Stimulated activated naive CD8-positive, alpha-beta T cell treated with anti-CD3 and anti-CD28 coated beads, Interleukin-15, Interleukin-2, amounts not matched to agents 100 U/mL and 50 U/mL, for 24 hours (primary cell): ENCODE measurements at regions not wholly inside any gene's neighbourhood (a gene's known extent, or its start where the extent isn't known, plus 50 kb on each side); places are given as distances from the start of the nearest gene placed in this dataset.
A peak's percentile ranks its signal among the peaks of the same experiment; 100 is the strongest.
"Not testable (repeated sequence)": the region's sequence is repeated elsewhere in the genome, so short reads cannot be mapped to it uniquely, and the experiment has no call there.

Source experiments
- ATAC-seq: fragments of 150-1000 bp; cut with Tn5 transposase; one replicate; pipeline ENCODE4 v1.10.0; 2021
- DNase-seq: peaks from one replicate; pipeline ENCODE4 v3.0.0; 2021

DNA sequence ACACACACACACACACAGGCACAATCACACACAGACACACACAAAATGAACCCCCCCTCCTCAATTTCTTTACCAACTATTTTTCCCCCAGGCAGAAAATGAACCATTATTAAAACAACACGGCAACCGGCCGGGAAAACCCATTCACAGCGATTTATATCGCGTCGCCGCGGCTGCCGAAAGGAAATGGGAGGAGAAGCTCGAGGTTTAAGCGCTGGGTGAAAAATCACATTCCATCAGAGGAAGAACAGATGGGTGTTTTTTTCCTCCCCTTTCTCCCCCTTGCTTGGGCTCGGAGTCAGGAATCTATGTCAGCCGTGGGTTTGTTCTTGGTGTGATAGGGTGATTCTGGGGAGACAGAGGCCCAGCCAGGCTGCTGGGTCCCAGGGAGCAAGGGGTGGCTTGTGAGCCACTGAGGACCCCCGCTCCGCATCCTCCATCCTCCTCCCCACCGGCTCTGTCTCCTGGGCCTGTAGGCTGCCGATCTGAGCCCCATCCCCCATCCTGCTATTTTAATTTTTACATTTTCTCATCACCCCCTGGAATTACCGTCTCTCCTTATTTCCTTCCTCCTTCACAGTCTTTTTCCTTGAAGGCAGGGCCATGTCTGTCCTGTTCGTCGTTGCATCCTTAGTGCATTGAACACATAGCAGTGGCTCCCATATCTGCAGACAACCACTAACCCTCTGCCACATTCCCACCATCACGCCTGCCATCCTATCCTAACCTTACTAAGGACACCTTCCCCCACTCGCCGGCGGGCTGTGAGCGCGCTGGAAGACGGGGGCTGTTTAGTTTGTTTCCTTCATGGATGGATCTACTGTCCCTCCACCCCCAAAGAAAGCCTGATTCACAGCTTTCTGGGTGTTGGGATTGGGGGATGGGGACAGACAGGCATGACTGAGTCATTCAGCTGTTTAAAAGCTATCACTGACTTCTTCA lies 137.7 kb downstream of the CRLF3 start:
- DNase-seq, ATAC-seq: not testable (repeated sequence)

DNA sequence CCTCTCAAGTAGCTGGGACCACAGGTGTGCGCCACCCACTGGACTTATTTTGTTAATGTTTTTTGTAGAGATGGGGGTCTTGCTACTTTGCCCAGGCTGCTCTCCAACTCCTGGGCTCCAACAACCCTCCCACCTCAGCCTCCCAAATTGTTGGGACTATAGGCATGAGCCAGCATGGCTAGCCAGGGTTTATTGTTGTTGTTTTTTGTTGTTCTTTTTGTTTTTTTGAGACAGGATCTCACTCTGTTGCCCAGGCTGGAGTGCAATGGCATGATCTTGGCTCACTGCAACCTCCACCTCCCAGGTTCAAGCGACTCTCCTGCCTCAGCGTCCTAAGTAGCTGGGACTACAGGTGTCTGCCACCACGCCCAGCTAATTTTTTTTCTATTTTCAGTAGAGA lies 142.2 kb downstream of the CRLF3 start:
- ATAC-seq, DNase-seq: not testable (repeated sequence)

DNA sequence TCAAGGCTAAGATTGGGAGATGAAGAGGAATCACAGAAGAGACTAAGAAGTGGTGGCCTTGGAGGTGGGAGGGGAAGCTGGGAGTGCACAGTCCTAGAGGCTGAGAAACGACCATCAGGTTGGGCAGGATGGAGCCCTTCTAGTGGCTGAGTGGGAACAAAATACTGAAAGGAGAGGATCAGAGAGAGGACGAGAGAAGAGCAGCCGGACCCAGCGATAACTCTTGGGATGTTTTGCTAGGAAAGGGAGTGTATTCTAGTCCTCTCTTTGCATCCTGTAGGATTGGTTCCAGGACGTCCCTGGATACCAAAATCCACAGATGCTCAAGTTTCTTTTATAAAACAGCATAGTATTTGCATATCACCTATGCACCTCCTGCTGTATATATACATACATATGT lies 143.8 kb downstream of the CRLF3 start:
- DNase-seq, ATAC-seq: not testable (repeated sequence)

DNA sequence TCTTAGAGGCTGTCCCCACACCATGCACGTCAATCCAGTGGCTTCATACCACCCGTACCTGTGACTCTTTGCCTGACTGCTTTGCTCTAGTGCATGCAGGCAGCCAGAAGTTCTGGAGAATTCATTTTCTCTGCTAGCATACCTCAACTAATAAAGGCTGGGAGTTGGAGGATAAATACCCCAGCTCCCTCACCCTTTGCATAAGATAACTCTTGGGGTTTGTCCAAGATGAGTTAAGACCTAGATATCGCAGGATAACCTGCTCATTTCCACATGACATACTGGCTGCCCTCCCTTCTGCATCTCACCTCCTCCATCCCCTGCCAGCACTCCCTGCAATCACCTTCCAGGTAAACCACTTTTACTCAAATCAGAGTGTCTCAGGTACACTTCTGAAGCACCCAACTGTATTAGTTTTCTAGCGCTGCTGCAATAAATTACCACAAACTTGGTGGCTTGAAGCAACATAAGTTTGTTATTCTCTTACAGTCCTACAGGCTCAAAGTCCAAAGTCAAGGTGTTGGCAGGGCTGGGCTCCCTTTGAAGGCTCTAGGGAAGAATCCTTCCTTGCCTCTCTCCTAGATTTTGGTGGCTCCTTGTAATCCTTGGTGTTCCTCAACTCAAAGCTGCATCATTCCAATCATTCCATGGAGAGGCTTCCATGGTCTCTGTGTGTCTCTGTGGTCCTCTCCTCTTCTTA lies 146.8 kb downstream of the CRLF3 start:
- ATAC-seq: no peak
- DNase-seq: no peak

DNA sequence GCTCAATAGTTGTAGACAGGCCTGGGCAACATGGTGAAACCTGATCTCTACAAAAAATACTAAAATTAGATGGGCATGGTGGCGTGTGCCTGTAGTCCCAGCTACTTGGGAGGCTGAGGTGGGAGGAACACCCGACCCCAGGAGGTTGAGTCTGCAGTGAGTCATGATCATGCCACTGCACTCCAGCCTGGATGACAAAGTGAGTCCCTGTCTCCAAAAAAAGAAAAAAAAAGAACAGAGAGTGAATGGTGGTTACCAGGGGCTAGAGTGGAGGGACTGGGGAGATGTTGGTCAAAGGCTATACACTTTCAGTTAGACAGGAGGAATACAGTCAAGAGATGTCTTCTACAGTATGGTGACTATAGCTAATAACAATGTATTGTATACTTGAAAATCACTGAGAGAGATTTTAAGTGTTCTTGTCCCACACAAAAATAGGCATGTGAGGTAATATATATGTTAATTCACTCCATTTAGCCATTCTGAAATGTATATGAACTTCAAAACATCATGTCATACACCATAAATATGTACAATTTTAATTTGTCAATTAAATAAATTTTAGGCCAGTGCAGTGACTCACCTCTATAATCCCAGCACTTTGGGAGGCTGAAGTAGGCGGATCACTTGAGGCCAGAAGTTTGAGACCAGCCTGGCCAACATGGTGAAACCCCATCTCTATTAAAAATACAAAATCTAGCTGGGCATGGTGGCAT lies 148.6 kb downstream of the CRLF3 start:
- ATAC-seq: not testable (repeated sequence)

DNA sequence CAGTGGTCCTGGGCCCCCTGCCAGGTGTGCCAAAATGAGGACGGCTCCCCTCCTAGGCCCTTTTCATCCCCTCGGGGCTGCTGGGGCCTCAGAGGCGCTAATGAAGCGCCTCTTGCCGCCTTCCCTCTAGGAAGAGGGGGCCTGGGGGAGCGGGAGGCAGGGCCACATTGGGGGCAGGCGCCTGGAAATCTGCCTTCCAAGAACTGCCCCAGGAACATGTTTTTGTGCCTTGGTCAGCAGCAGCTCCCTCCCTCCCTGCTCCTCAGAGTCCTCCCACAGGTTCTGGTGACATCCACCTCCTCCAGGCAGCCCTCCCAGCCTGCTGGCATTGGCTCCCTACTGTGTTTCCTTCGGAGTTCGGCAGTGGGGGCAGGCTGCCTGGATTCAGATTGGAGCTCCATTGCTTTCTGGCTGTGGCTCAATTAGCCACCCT lies 155.3 kb downstream of the CRLF3 start:
- not testable (repeated sequence) for ATAC-seq, DNase-seq

More for the DNA sequence above, 148.6 kb downstream of the CRLF3 start:
- DNase-seq: not testable (repeated sequence)

DNA sequence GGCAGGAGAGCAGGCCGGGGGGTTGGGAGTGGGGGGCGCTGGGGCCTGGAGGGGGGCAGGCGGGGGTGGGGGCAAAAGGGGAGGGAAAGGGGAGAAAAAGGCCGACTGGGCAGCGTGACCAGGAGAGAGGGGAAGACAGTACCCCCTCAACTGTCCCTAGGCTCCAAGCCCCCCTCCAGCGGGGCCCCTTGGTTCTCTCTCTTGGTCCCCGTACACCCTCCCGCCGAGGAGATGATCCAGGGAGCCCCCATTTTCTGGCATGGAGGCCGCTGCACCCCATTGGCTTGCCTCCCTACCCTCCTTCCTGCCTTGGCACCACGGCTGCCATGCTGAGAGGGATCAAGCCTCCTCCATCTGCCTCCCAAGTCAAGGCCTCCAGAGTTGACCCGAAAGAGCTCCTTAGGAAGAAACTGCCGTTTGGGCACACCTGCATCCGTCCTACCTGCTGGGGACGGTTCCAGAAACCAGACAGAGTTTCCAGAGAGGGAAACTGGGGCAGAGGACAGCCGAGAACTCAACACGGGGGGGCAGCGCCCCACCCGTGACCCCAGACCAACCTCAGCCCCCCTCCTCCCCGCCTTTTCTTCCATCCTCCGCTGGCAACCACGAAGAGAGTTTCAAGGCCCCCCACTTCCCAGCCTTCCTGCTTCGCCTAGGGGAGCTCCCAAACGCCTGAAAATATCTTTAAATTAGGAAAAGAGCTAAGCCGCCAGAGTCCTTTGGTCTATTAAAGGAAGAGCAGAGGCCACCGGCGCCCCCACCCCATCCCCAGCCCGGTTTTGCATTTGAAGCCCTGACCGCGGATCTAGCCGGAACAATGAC lies 155.9 kb downstream of the CRLF3 start:
- DNase-seq, ATAC-seq: not testable (repeated sequence)

DNA sequence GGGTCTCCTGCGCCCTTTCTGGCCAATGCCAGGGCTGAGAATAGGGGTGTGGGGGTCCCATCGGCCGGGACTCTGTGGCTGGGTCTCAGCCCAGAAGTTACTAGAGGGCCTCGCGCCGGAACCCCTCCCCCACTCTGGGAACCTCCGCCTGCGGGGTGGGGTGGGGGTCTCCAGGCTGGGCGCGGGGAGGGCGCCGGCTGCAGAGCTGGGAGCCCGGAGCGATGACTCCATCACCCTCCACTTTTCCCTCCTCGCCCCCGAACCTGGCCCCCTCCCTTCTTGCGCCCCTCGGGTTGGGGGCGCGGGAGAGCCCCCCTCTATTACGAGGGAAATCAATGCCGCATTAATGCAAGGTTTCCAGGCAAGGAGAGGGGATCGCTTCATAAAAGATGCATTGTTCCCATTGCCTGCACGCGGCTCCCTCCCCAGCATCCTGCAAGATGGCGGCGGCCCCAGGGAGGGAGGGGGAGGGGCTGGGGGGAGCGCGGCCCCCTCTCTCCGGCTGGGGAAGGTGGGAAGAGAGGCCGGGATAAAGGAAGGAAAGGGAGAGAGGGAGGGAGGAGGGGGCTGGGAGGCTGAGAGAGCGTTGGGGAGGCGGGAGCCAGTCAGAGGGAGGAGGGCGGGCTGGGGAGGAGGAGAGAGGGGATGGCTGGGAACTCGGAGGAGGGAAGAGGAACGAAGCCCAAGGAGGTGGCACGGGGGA lies 156.7 kb downstream of the CRLF3 start:
- ATAC-seq: peak; percentile 53
- DNase-seq: not testable (repeated sequence)

DNA sequence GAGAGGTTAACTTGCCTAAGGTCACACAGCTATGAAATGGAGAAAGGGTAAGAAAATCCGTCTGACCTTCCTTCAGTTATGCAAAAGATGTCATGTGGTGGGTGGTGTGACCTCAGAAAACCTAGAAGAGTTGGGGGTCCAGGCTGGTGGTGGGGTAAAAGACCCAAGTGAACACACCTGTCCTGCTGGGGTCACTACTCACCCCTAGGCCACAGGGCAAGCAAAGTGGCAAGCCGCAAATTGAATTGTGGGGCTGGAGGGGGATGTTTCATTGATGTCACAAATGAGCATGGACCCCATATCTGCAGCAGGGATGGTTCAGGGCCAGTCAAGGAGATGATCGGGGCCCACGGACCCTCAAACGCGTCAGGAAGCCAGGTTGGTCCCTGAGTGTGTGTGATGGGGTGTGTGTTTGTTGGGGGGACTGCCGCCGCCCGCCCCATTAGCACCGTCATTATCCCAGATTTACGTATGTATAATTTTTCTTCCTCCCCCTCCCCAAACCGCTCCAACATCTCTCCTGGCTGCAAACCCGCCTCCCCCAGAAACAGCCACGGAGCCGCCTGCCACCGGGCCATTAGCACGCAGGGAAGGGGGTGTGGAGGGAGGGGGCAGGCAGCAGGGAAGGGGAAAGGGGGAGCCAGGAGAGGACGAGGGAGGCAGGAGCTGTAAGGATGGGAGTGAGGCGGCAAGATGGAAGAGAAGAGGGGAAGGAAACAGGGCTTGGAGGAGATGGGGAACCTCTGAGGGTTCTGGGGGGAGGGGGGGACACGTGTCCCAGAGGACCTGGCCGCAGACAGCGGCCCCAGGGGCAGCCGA lies 157.4 kb downstream of the CRLF3 start:
- not testable (repeated sequence) for ATAC-seq, DNase-seq

DNA sequence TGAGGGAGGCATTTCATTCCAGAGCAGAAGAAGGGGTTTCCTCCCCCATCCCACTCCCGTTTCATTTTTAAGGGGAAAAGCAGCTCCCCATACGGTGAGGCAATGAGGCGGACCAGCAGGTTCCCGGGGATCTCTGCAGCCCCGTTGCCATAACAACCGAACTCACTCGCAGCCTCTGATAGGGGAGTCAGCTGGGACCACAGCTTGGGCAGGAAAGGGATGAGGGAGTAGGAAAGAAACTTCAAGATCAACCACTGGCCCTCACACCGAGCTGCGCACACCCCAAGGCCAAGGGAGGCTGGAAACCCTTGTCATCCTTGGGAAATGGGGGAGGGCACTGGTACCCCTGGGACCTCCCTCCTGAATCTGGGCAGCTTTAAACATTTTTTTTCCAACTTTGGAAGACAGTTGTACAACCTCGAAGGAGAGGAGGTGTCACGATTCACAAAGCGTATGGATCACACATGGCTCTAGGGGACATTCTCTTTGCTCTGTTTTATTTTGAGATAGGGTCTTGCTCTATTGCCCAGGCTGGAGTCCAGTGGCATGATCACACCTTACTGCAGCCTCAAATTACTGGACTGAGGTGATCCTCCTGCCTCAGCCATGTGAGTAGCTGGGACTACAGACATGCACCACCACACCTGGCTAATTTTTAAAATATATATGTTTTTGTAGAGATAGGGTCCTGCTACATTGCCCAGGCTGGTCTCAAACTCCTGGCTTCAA lies 160.6 kb downstream of the CRLF3 start:
- not testable (repeated sequence) for DNase-seq
- peak; percentile 29 for ATAC-seq

DNA sequence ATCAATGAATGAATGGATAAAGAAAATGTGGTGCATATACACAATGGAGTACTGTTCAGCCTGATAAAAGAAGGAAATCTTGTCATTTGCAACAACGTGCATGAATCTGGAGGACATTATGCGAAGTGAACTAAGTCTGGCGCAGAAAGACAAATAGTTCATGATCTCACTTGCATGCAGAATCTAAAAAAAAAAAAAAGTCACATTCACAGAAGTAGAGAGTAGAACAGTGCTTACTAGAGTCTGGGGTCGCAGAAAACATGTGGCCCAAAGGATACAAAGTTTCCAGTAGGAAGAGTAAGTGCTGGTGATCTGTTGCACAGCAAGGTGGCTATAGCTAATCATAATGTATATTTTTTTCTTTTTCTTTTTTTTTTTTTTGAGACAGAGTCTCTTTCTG lies 167.3 kb downstream of the CRLF3 start:
- not testable (repeated sequence) for ATAC-seq

DNA sequence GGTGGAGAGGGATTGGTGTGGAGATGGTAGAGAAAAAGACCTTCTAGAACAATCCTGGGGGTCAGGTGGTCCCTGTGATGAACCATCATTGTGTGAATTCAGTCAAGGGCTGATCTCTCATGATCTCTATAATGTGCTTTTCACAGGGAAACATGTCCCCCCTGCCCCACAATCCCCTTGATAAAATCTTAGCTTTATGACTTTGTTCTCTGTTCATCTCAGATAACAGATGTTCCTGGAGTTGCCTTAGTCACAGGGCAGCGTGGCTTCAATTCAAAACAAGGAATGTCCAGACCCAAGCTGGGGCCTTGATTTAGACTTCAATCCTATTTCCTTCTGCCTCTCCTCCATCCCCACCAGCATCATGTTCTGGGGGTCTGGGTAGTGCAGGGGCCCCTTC lies 171.5 kb downstream of the CRLF3 start:
- not testable (repeated sequence) for DNase-seq, ATAC-seq

More for the DNA sequence above, 167.3 kb downstream of the CRLF3 start:
- not testable (repeated sequence) for DNase-seq

DNA sequence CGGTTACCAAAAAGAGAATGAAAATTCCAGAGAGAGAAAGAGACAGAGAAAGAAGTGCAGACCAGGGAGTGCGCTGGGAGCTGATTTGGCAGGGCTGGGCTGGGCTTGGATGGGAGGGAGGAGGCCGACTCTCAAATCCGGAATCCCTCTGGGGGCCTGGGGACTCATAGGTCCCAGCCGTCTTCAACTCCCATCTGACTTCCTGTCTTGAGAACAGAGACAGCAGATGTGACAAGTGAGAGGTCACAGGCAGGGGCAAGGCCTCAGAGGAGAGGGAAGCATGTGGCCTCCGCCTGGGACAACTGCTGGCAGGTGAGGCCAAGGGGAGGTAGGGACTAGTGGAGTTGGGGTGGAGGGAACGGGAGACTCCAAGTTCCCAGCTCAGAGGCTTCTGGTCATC lies 172.9 kb downstream of the GOSR1 start:
- ATAC-seq, DNase-seq: not testable (repeated sequence)

DNA sequence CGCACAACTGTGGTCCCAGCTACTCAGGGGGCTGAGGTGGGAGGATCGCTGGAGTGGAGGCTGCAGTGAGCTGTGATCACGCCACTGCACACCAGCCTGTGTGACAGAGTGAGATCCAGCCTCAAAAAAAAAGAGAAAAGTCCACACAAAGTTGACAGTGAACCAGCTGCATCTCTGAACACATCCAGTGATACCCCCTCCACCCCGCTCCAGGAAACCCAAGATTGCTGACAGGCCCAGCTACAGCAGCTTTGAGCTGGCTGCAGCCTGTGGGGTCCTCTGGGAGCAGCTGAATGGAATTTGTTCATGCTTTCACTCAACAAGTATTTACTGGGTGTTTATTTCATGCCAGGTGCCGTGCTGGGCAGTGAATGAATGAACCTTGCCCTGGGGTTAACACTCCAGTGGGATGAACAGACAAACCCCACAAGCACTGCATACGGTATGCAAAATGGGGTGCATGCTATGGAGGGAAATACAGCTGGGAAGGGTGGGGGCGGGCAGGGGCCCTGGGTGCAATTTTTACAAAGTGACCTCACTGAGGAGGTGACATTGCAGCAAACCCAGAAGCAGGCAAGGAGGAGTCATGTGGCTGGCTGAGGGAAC lies 170.9 kb downstream of the GOSR1 start:
- ATAC-seq, DNase-seq: not testable (repeated sequence)

DNA sequence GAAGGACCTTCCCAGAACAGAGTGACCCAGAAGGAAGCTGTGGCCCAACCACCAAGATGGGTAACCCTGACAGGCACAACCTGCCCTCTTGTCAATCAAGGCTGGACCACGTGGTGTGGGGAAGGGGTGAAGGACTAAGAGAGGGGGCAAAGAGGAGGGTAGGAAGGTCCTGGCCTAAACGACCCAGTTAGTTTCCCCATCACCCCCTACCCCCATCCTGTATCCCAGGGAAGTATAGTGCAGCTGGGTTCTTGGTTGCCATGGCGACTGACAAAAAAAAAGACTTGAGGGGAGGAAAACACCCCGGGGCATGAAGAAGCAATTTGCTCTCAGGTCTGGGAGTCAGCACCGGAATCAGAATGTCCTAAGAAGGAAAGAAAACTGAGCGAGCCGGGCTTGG lies 168.7 kb downstream of the GOSR1 start:
- not testable (repeated sequence) for DNase-seq, ATAC-seq

DNA sequence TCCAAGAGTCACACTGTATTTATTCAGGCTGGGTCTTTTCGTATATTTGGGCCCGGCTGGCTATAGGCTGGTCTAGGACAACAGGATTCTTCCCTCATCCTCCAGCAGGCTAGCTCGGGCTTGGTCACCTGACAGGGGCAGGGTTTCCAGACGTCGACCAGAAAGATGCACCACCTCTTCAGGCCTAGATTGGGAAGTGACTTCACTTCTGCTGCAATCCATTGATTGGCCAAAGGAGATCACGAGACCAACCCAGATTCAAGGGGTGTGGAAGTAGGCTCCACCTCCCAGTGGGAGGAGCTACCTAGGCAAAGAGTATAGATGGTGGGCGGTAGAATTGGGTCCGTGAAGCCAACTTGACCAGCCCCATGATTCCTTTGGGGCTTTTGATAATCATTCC lies 167.5 kb downstream of the GOSR1 start:
- ATAC-seq: peak; percentile 72
- not testable (repeated sequence) for DNase-seq

DNA sequence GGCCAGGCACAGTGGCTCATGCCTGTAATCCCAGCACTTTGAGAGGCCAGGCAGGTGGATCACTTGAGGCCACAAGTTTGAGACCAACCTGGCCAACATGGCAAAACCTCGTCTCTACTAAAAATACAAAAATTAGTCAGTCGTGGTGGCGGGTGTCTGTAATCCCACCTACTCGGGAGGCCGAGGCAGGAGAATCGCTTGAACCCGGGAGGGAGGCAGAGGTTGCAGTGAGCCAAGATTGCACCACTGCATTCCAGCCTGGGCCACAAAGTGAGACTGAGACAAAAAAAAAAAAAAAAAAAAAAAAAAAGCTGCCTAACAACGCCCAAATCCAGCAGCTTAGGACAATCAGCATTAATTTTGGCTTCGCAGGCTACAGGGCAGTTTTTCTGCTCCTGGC lies 167.1 kb downstream of the GOSR1 start:
- ATAC-seq, DNase-seq: not testable (repeated sequence)

DNA sequence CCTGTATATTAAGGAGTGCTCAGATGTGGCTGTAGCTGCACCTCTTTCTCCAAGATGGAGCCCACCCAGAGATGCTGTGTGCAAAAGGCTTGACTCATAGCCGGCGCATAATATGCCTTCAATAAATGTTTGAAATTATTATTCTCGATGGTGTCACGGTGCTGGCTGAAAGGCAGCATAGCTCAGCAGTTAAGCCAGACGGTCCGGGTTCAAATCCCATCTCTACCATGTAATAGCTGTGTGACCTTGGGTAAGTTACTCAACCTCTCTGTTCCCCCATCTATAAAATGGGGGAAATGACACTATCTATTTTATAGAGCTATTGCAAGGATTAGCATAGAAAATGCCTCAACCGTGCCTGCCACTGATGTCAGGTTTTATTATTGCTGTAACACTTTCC lies 164.2 kb downstream of the GOSR1 start:
- ATAC-seq, DNase-seq: not testable (repeated sequence)
